ENCODE measurements at regions not wholly inside any gene's neighbourhood (a gene's known extent, or its start where the extent isn't known, plus 50 kb on each side); places are given as distances from the start of the nearest gene placed in this dataset.

DNA sequence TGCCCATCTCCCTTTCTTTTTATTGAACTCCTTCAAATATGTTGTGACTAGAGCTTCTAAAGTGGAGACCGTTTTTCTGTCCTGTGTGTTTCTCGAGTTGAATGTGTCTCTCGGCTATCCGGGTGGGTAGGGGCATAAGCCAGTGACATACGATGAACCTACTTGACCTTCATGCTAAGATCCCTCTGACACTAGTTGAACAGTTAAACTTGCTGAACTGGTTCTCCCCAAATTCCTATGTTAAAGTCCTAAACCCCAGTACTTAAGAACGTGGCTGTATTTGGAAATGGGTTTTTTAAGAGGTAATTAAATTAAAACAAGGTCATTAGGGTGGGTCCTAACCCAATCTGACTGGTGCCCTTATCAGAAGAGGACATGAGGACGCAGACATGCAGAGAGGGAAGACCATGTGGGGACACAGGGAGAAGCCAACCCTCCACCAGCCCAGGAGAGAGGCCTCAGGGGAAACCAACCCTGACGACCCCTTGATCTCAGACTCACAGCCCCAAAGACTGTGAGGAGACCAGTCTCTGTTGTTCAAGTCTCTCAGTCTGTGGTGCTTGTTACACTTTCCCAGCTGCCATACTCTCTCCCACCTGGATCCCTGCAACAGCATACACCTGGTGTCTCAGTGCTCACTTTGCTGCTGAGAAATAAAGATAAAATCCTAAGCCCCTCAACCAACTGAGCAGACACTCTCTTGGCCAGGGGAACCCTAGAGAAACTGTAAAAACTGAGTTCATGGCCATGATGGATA is 208.4 kb downstream of the MYLK4 start:
- DNase-seq (ENCODE audit: low read depth in 2 of 3, low spot score in 1 of 3) = no peak

DNA sequence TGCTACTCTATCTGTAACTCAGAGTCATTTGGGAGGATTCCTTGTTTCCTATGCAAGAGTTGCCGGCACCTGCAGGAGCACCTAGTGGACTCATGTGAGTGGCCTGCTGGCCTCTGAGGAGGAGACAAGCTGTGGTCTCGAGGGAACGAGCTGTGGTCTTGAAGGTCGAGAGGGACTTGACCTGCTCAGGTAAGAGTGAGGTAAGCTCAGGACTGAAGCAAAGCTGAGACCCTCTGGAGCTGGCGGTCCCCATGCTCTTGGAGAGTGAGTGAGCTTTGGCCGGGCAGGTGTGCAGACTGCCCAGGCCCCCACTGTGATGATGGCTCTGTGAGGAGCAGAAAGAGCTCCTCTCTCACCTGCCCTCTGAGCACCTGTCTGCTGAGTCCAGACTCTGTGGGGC is 214.3 kb downstream of the MYLK4 start:
- DNase-seq (ENCODE audit: low read depth in 2 of 3, low spot score in 1 of 3) = no peak

DNA sequence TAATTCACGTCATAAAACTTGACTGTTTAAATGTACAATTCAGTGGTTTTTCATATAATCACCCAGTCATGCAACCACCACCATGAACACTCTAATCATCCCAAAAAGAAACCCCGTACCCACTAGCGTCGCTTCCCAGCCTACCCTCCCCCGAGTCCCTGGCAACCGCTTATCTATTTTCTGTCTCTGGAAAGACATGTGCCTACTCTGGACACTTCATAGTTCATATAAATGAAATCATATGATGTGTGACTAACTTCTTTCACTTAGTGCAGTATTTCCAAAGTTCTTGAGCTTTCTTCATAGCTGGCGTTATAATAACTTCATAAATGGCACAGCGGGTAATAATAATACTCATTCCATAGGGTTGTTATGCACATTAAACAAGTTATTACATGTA is 215.2 kb downstream of the MYLK4 start:
- DNase-seq (ENCODE audit: low read depth in 2 of 3, low spot score in 1 of 3) = no peak

DNA sequence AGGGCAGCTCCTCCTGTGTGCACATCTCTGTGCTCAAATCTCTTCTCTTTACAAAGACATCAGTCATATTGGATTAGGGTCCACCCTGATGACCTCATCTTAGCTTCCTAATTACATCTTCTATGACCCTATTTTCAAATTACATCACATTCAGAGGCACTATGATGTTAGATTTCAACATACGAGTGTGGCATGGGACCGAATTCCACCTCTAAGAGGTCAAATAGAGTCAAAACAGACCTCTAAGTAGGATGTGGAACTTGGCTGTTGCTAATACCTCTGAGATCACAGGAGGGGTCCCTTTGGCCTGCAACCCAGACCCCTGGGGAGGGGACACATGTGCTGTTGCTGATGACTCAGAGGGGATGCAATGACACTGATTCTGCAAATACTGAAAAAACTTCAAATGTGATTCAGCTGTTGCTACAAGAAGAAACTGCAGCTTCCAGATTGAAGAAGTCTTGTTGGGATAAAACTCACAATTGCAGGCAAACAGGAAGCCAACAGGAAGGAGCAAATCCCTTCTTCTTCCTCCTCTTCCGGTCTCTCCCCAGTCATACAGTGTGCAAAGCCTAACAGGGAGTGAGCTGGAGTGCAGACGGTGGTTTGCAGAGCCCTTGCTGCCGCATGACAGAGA is 216.2 kb downstream of the MYLK4 start:
- DNase-seq (ENCODE audit: low read depth in 2 of 3, low spot score in 1 of 3) = no peak

DNA sequence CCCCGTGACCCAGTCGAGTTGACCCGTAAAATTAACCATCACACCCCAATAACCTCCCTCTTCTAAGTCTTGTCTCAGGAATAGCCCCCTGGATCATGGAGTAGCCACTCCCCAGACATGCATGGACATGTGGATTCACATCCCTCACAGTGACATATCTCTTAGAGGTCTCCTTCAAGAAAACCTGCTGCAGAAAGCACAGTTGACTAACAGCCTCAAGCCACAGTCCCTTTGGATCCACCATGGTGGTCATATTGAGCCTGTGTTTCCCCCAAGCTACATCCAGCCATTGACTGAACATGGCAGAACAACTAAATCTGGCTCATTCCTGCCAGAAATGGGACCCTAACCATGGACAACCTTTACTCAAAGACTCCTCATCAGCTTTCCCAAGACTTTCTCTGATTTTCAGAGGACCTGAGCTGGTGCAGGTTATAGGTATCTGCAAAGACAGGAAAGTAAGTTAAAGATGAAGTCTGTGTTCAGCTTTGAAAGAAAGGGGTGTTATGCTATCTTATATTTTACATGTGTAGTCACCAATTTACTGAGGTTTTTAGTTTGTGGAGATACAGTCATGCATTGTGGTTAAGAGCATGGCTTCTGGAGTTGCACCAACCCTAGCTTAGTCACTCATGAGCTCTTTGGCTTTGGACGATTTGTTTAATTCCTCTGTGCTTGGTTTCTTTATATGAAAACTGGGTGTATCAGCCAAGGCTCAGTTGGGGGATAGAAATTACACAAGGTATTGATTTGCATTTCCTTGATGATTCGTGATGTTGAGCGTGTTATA is 219.1 kb downstream of the MYLK4 start:
- DNase-seq (ENCODE audit: low read depth in 2 of 3, low spot score in 1 of 3) = no peak

DNA sequence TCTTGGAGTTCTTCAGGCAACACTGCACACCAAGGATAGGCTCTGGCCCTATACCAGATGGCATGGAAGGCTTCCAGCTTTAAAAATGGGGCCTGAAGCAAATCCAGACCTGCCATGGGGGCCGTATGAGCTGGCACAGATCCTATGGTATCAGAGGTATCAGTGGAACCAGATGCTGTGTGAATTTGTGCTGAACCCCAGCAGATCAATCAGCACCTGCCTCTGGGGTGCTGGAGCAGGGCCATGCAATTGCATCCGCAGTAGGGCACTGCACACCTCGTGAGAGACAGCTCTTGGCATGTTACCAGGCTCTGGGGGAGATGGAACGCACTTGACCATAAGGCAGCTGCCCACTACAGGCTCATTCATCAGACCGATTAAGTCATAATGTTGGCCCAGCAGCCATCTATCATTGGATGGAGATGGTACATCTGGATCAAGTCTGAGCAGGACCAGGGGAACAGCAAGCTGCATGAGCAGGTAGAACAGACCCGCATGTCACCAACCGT is 221.5 kb downstream of the MYLK4 start:
- DNase-seq (ENCODE audit: low read depth in 2 of 3, low spot score in 1 of 3) = no peak

DNA sequence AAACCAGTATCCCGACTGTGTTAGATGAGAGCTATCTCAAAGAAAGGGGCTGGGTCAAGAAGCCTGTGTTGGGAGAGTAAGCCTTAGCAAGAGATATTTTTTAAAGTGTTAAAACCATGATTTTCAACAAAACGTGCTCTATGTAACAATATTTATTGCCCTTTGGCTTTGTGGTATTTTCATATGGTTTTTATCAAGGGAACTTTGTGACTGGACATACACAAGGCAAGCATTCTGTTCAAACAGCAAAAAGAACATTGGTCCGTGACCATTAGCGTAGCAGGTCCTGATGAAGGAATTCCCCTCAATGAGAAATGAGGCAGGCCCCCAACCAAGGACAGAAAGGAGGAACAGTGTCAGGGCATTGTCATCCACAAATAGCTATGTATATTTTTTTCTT is 222.6 kb downstream of the MYLK4 start:
- no peak for DNase-seq (ENCODE audit: low read depth in 2 of 3, low spot score in 1 of 3)

DNA sequence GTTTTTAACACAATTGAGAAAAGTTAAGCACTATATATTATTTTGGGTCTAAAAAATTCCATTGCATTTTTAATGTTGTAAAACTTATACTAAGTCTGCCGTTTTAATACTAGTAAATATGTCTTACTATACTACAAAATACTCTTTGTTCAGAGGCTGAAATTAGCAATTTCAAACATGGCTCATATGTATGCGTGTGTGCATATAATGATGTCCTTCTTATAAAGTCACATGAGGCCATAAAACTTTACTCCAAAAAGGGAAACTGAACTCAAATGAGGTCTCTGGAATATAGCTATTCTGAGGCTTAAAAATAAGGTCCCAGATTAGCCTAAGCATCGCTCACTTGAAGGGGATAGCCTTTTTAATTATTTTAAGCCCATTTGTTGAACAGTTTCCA is 224.0 kb downstream of the MYLK4 start:
- no peak for DNase-seq (ENCODE audit: low read depth in 2 of 3, low spot score in 1 of 3)

DNA sequence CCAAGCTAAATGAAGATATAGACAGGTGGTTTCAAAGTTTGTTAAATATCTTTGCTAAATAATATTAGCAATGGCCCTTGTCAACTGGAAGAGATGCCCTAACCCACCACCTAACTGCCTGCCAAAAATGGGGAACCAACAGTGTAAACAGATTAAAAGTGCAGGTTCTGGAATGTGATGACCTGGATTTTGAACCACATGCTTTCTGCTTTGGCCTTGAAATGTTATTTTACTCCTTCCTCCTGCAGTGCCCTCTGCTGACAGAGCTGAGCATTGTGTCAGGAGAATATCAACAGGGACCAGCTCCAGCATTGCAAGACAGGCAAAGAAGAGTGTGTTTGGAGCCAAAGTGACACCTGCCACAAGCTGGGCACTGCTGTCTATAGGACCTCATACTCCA is 226.6 kb downstream of the MYLK4 start:
- DNase-seq (ENCODE audit: low read depth in 2 of 3, low spot score in 1 of 3) = no peak

DNA sequence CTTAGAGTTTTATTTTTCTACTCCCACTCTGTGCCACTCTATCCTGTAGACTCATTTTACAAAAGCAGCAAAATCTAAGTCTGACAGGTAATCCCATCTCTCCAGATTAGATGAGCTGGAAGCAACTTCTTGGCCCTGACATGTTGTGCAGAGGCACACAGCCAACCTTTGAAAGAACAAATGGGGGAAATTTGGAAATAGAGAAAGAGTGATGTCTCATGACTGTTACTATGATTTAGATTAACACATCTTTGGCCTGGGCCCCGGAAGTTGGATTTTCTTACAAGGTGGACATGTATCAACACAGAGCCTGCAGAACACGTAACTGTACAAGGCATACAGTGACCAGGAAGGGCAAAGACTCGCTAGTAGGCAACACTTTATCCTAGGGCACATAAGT is 227.7 kb downstream of the MYLK4 start:
- no peak for DNase-seq (ENCODE audit: low read depth in 2 of 3, low spot score in 1 of 3)

DNA sequence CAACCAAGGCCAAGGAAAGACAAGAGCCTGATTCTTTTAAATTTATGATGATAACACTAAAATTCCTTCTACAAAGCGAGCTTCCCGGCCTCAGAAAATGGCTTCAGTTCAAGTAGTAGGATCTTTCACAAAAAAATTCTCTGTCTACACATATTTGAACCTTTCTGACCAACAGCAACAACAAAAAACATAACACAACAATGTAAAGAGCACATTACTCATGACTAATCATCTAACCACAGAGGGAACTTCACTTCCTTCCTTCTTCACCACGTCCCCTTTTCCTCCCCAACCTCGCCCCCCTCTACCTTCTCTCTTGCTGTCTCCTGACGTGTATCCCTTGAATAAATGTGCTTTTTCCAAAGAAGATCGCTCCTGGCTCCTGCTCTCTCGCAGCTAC is 228.2 kb downstream of the MYLK4 start:
- no peak for DNase-seq (ENCODE audit: low read depth in 2 of 3, low spot score in 1 of 3)

DNA sequence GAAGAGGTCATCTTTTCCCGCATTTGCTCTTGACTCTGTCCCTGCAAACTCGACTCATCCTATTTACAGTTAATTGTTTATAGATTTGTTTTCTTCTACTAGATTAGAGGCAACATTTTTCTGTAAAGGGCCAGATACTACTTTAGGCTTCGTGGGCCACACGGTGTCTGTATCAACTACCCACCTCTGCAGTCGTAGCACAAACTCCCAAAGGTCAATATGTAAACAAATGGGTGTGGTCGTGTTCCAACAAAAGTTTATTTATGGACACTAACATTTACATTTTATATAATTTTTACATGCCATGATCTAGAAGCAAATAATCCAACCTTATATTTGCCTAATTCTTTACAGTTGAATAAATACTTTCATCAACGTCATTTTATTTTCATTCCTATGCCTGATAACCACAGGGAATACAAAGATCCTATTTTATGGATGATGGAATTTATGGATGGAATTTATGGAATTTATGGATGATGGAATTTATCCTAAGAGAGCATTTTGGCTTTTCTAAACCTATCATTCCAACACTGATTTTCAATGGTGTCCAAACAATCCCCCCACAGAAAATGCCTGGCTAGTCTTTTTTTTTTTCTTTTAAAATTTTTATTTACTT is 232.8 kb downstream of the MYLK4 start:
- no peak for DNase-seq (ENCODE audit: low read depth in 2 of 3, low spot score in 1 of 3)

DNA sequence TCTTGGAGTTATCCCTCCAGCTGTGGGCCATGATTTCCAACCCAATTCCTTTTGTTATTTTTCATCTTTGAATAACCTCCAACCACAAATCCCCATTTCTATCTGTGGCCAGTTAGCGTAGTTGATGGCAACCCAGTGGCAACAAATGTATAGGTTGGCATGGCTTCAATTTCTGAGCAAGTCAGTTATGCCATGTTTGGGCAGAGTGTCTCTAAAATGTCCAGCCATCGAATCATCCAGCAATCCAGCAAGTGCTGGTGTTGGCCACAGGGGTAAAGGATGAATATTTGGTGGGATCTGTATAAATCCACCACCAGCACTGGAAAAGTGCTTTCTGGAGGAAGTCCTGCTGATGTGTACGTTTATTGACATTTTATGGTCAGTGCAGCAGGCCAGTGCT is 233.3 kb downstream of the MYLK4 start:
- DNase-seq (ENCODE audit: low read depth in 2 of 3, low spot score in 1 of 3) = no peak

DNA sequence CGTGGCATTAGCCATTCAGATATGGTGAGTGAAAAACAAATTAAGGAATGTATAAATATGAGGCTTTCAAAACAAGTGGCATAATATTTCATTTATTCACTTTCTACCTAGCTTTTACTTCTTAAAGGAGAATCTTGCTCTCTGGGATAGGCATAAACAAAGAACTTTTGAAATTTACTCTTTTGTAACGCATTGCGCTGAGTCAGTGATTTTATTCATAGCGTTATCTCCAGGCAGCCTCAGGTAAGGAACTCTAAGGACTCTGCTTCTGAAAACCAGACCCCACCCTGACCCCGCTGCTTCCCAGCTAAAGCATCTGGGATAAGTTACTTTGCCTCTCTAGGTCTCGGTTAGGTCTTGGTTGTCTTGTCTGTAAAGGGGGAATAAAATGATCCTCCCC is 234.7 kb downstream of the MYLK4 start:
- DNase-seq (ENCODE audit: low read depth in 2 of 3, low spot score in 1 of 3) = no peak

DNA sequence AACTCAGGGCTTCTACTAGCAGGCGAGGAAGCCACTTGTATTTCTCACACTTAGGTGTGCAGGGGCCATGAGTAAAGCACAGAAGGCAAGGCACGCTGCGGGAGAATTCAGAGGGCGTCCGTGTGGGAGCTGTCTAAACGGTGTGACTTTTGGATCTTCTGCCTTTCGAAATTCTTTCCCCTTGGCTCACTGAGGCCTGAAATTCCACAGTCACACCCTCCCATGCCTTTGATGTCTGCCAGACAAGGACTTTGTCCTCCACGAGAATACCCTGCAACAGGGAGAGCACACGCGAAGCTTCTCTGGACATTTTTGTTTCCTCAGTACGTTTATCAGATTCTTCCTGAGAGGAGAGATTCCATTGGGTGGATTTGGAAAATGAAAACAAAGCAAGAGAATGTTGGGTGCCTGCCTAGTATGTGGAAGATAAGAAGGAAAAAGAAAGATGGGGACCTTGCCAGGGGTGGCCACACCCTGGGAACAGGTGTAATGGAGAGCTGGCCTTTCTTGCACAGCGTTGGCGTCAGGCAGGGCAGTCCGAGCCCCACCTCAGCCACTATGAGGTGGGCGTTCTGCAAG is 235.7 kb downstream of the MYLK4 start:
- no peak for DNase-seq (ENCODE audit: low read depth in 2 of 3, low spot score in 1 of 3)

DNA sequence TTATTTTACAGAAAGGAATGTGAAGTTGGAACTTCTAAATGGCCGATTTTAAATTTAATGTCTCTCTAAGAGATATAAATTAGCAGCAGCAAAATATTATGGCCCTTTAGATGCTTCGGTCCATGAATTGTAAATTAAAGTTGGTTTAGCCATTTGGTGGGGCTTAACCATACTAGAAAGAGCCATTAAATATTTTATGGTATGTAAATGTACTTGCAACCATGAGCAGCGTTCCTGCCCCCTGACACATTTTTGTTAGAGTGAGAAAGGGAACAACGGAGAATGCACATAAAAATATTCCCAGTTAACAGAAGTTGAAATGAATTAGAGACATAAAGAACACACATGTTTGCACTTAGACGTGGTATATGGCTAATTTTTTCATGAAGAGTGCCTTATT is 237.9 kb downstream of the MYLK4 start:
- no peak for DNase-seq (ENCODE audit: low read depth in 2 of 3, low spot score in 1 of 3)

DNA sequence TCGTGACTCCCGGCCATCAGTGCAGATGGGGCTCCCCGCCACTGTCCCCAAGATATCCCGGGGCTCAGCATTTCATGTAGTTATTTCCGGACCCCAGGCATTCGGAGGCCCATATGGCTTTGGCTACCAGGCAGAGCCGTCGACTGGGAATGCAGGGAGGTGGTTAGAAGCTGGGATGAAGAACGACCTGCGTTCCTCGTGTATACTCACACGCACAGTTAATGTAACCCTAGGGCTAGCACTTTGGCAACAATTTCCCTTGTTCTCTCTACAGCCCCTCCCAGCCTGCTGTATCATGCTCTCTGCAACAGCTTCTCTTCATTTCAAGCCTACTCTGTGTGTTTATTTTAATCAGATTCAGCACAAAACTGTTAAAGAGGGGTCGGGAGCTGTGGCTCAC is 240.4 kb downstream of the MYLK4 start:
- no peak for DNase-seq (ENCODE audit: low read depth in 2 of 3, low spot score in 1 of 3)

DNA sequence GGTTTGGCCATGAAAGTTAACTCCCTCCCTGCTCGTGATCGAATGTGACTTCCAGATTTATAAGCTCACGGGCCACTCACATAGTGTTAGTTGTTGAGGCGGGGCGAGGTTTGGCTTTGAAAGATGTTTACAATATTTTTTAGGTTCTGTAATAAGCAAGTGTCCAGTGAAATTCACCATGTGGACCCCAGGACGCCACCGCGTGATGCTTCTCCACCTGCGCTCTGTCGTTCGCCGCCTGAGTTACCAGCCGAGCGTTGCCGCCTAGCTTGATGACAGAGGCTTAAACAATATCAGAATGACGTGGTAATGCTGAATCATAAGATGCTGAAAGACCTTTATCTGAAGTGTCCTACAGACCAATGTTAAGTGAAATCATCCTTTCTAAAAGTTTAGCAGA is 241.0 kb downstream of the MYLK4 start:
- no peak for DNase-seq (ENCODE audit: low read depth in 2 of 3, low spot score in 1 of 3)

DNA sequence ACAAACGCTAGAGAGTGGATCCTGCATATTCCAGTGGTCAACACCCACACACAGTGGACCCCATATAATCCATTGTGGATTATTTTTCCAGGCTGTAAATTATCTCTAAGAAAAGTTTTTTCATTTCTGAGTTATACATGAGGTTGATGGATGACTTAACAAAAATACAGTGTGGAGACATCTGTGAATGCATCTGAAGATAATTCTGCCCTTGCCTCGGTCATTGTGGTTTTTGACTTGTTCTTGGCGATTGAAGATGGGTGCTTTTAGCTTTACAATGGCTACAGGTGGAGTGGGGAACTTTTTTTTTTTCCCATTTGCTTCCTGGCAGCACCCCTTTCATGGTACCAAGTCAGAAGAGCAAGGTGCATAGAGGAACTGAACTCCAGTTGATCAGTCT is 242.7 kb downstream of the MYLK4 start:
- no peak for DNase-seq (ENCODE audit: low read depth in 2 of 3, low spot score in 1 of 3)

DNA sequence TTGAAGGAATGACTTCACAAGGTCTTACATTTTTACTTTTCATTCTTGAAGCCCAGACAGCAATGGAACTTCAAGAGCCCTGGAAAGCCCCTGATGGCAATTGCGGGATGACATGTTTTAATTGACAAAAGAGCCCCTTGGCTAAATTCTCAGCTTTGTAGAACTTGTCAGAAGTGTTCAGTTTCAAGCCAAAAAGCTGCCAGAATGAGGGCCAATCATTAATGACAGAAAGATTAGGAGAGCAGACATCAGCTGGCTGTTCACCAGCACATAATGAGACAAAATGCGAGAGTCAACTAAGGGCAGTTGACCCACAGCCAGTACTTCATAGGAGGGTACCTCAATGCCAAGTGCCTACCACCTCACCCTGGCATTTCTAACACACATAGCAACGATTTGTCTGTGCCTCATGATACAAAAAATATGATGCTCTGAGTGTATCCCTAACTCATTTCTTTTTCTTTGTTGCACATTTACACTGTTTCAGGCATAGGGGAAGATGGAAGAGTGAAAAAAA is 243.1 kb downstream of the MYLK4 start:
- no peak for DNase-seq (ENCODE audit: low read depth in 2 of 3, low spot score in 1 of 3)

DNA sequence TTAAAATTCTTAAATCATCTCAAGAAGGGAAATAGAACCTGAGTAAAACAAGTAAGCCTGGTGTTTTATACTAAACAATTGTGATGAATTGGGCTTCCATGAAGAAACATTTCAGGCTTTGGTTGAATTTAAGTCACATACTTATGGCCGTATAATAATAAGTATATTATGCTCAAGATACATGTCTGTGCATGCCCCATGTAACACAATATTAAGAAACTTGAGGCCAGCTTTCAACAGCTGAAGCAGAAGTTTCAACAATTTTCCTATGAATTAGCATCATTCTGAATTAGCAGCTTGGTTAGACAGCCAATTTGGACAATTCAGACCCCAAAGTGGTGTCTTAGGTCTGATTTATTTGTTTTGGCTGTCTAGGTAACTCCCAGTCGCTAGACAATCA is 243.7 kb downstream of the MYLK4 start:
- no peak for DNase-seq (ENCODE audit: low read depth in 2 of 3, low spot score in 1 of 3)

Data from stimulated activated CD4-positive, alpha-beta T cell treated with anti-CD3 and anti-CD28 coated beads, Interleukin-12 subunit alpha, Interleukin-12 subunit beta, amount 100 ng/mL, for 48 hours (primary cell).